ENCODE measurements at regions not wholly inside any gene's neighbourhood (a gene's known extent, or its start where the extent isn't known, plus 50 kb on each side); places are given as distances from the start of the nearest gene placed in this dataset.

- TF ChIP-seq MAX (IDR thresholded peaks at IDR 0.05) (no peak), CREB1 (IDR thresholded peaks at IDR 0.05; ENCODE audit: low read depth) (no peak), TAF1 (IDR thresholded peaks at IDR 0.05; ENCODE audit: low read depth) (no peak), YY1 (IDR thresholded peaks at IDR 0.05; ENCODE audit: low read depth) (no peak), EGR1 (IDR thresholded peaks at IDR 0.05) (no peak), USF1 (IDR thresholded peaks at IDR 0.05) (no peak), TCF12 (IDR thresholded peaks at IDR 0.05; ENCODE audit: low read depth) (no peak), FOXM1 (IDR thresholded peaks at IDR 0.05; ENCODE audit: borderline replicate concordance, low read depth) (no peak), ZBTB7A (IDR thresholded peaks at IDR 0.05; ENCODE audit: low read depth) (no peak), NFIC (IDR thresholded peaks at IDR 0.05) (no peak), RAD21 (IDR thresholded peaks at IDR 0.05; ENCODE audit: low read depth) (no peak), REST (IDR thresholded peaks at IDR 0.05; ENCODE audit: low read depth) (no peak), TEAD4 (IDR thresholded peaks at IDR 0.05) (no peak), CEBPB (IDR thresholded peaks at IDR 0.05) (no peak), EP300 (IDR thresholded peaks at IDR 0.05; ENCODE audit: borderline replicate concordance) (no peak)
Observed at GRCh38 chr2:160687629-160688028, 194.0 kb upstream of the RBMS1 start.

GRCh38 chr2:160689441-160689840 lies 195.8 kb upstream of the RBMS1 start:
- TF ChIP-seq USF1 (IDR thresholded peaks at IDR 0.05) = no peak
- no peak for TF ChIP-seq TEAD4 (IDR thresholded peaks at IDR 0.05)
- no peak for TF ChIP-seq NFIC (IDR thresholded peaks at IDR 0.05)
- TF ChIP-seq MAX (IDR thresholded peaks at IDR 0.05) = no peak
- no peak for TF ChIP-seq EGR1 (IDR thresholded peaks at IDR 0.05)
- TF ChIP-seq RAD21 (IDR thresholded peaks at IDR 0.05; ENCODE audit: low read depth) = no peak

GRCh38 chr2:160694221-160694620 lies 200.6 kb upstream of the RBMS1 start:
- no peak for TF ChIP-seq MAX (IDR thresholded peaks at IDR 0.05)
- no peak for TF ChIP-seq YY1 (IDR thresholded peaks at IDR 0.05; ENCODE audit: low read depth)
- no peak for TF ChIP-seq CEBPB (IDR thresholded peaks at IDR 0.05)
- TF ChIP-seq REST (IDR thresholded peaks at IDR 0.05; ENCODE audit: low read depth) = no peak
- TF ChIP-seq RAD21 (IDR thresholded peaks at IDR 0.05; ENCODE audit: low read depth) = no peak
- no peak for TF ChIP-seq NFIC (IDR thresholded peaks at IDR 0.05)
- TF ChIP-seq TCF12 (IDR thresholded peaks at IDR 0.05; ENCODE audit: low read depth) = no peak
- no peak for TF ChIP-seq USF1 (IDR thresholded peaks at IDR 0.05)

- no peak for TF ChIP-seq RAD21 (IDR thresholded peaks at IDR 0.05; ENCODE audit: low read depth)
- no peak for TF ChIP-seq MAX (IDR thresholded peaks at IDR 0.05)
- TF ChIP-seq FOXM1 (IDR thresholded peaks at IDR 0.05; ENCODE audit: borderline replicate concordance, low read depth) = no peak
- TF ChIP-seq USF1 (IDR thresholded peaks at IDR 0.05) = no peak
- no peak for TF ChIP-seq TEAD4 (IDR thresholded peaks at IDR 0.05)
- no peak for TF ChIP-seq ZBTB7A (IDR thresholded peaks at IDR 0.05; ENCODE audit: low read depth)
- TF ChIP-seq TCF12 (IDR thresholded peaks at IDR 0.05; ENCODE audit: low read depth) = no peak
- no peak for TF ChIP-seq REST (IDR thresholded peaks at IDR 0.05; ENCODE audit: low read depth)
- TF ChIP-seq CEBPB (IDR thresholded peaks at IDR 0.05) = no peak
- TF ChIP-seq NFIC (IDR thresholded peaks at IDR 0.05) = no peak
- TF ChIP-seq YY1 (IDR thresholded peaks at IDR 0.05; ENCODE audit: low read depth) = no peak
- TF ChIP-seq EGR1 (IDR thresholded peaks at IDR 0.05) = no peak
- no peak for TF ChIP-seq EP300 (IDR thresholded peaks at IDR 0.05; ENCODE audit: borderline replicate concordance)
Observed at GRCh38 chr2:160694631-160695030, 201.0 kb upstream of the RBMS1 start.

Measured in Ishikawa (cell line).